ENCODE measurements at regions not wholly inside any gene's neighbourhood (a gene's known extent, or its start where the extent isn't known, plus 50 kb on each side); places are given as distances from the start of the nearest gene placed in this dataset.
"Not testable (repeated sequence)": the region's sequence is repeated elsewhere in the genome, so short reads cannot be mapped to it uniquely, and the experiment has no call there.

- no peaks in the 10 kb centered on the region for H3K79me2 ChIP-seq (ENCODE audit: insufficient read depth, low read depth)
- no peak overlapping the region for H2AFZ ChIP-seq (ENCODE audit: low read depth)
- no peaks in the 10 kb centered on the region for H3K36me3 ChIP-seq (ENCODE audit: insufficient read depth)
- H3K4me1 ChIP-seq (ENCODE audit: low read depth, poor library complexity, severe bottlenecking), result no peaks in the 10 kb centered on the region
- no peak for TF ChIP-seq CTCF (conservative IDR thresholded peaks at IDR 0.05; ENCODE audit: low read depth, low read length)
- no peaks in the 10 kb centered on the region for H4K20me1 ChIP-seq (ENCODE audit: insufficient read depth)
- H3K27ac ChIP-seq, result no peak overlapping the region
- no peak overlapping the region for H3K4me2 ChIP-seq
- no peak overlapping the region for H3K9ac ChIP-seq
- H3K4me3 ChIP-seq (IDR thresholded peaks at IDR 0.05; ENCODE audit: insufficient read depth, low read depth, low read length), result no peak overlapping the region
- no peaks in the 10 kb centered on the region for H3K27me3 ChIP-seq (ENCODE audit: insufficient read depth, low read depth)
Observed at GRCh38 chr3:193165431-193166120, 75.4 kb upstream of the PLAAT1 start.

GRCh38 chr3:193168931-193169330, 72.1 kb upstream of the PLAAT1 start:
- Histone ChIP-seq H4K20me1 (ENCODE audit: insufficient read depth) (no peaks in the 10 kb centered on the region), H3K27me3 (ENCODE audit: insufficient read depth, low read depth) (no peaks in the 10 kb centered on the region), H3K4me3 (IDR thresholded peaks at IDR 0.05; ENCODE audit: insufficient read depth, low read depth, low read length) (no peak overlapping the region), H3K9ac (no peak overlapping the region), H3K27ac (no peak overlapping the region), H3K4me2 (no peak overlapping the region), H3K4me1 (ENCODE audit: low read depth, poor library complexity, severe bottlenecking) (no peaks in the 10 kb centered on the region), H3K36me3 (ENCODE audit: insufficient read depth) (no peaks in the 10 kb centered on the region), H3K79me2 (ENCODE audit: insufficient read depth, low read depth) (no peaks in the 10 kb centered on the region), H2AFZ (ENCODE audit: low read depth) (no peak overlapping the region)
- no peak for TF ChIP-seq CTCF (conservative IDR thresholded peaks at IDR 0.05; ENCODE audit: low read depth, low read length)

- no peaks in the 10 kb centered on the region for H3K79me2 ChIP-seq (ENCODE audit: insufficient read depth, low read depth)
- H3K4me3 ChIP-seq (IDR thresholded peaks at IDR 0.05; ENCODE audit: insufficient read depth, low read depth, low read length), result no peak overlapping the region
- no peak for TF ChIP-seq CTCF (conservative IDR thresholded peaks at IDR 0.05; ENCODE audit: low read depth, low read length)
- H3K36me3 ChIP-seq (ENCODE audit: insufficient read depth), result no peaks in the 10 kb centered on the region
- H3K4me1 ChIP-seq (ENCODE audit: low read depth, poor library complexity, severe bottlenecking), result no peaks in the 10 kb centered on the region
- H4K20me1 ChIP-seq (ENCODE audit: insufficient read depth), result no peaks in the 10 kb centered on the region
- H3K27ac ChIP-seq, result no peak overlapping the region
- H3K27me3 ChIP-seq (ENCODE audit: insufficient read depth, low read depth), result no peaks in the 10 kb centered on the region
- no peak overlapping the region for H3K4me2 ChIP-seq
- no peak overlapping the region for H2AFZ ChIP-seq (ENCODE audit: low read depth)
- H3K9ac ChIP-seq, result no peak overlapping the region
Observed at GRCh38 chr3:193174140-193174539, 66.9 kb upstream of the PLAAT1 start.

GRCh38 chr3:193179332-193180012, 61.5 kb upstream of the PLAAT1 start:
- not testable (repeated sequence) for H3K4me2 ChIP-seq; H3K9ac ChIP-seq; H3K36me3 ChIP-seq (ENCODE audit: insufficient read depth); H3K4me3 ChIP-seq (IDR thresholded peaks at IDR 0.05; ENCODE audit: insufficient read depth, low read depth, low read length); H3K4me1 ChIP-seq (ENCODE audit: low read depth, poor library complexity, severe bottlenecking); H4K20me1 ChIP-seq (ENCODE audit: insufficient read depth); H2AFZ ChIP-seq (ENCODE audit: low read depth); H3K79me2 ChIP-seq (ENCODE audit: insufficient read depth, low read depth); H3K27ac ChIP-seq; H3K27me3 ChIP-seq (ENCODE audit: insufficient read depth, low read depth)
